Ovary (tissue), 3 donors: ENCODE measurements at regions not wholly inside any gene's neighbourhood (a gene's known extent, or its start where the extent isn't known, plus 50 kb on each side); places are given as distances from the start of the nearest gene placed in this dataset.

Source experiments
- EP300 ChIP-seq: sonication (generic); formaldehyde crosslinking; IDR thresholded peaks from one replicate; pipeline ENCODE4 v1.6.1; 2017; ENCODE audit warnings: antibody characterized with exemption
- TF ChIP-seq, protein P1 (sequence below), 3 donors: fragments of 450-650 bp in 2 of 3; fragments of 200-600 bp in 1 of 3; IDR thresholded peaks; one replicate each; pipeline versions ENCODE4 v1.5.1 to v1.8.0; 2016 to 2022; ENCODE audit warnings: antibody characterized with exemption in 3 of 3, mild to moderate bottlenecking in 1 of 3
- donor health status: DM: no; HTN: no; CAD: no.

DNA sequence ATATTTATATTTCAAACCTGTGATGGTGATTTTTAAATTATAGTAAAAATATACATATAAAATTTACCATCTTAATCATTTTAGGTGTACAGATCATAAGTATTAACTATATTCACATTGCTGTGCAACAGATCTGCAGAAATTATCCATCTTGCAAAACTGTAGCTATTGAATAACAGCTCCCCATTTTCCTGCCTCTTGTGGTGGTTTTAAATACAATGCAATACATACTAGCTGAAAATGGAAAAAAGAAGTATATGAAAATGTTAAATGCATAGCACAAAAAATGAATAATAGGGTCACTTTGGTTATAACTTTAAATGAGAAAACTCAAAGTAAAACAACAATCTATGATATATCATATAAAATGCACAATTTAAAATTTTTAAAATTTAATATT lies 130.9 kb upstream of the VPREB1 start:
- no peak for TF ChIP-seq EP300
- TF ChIP-seq, protein P1, sequence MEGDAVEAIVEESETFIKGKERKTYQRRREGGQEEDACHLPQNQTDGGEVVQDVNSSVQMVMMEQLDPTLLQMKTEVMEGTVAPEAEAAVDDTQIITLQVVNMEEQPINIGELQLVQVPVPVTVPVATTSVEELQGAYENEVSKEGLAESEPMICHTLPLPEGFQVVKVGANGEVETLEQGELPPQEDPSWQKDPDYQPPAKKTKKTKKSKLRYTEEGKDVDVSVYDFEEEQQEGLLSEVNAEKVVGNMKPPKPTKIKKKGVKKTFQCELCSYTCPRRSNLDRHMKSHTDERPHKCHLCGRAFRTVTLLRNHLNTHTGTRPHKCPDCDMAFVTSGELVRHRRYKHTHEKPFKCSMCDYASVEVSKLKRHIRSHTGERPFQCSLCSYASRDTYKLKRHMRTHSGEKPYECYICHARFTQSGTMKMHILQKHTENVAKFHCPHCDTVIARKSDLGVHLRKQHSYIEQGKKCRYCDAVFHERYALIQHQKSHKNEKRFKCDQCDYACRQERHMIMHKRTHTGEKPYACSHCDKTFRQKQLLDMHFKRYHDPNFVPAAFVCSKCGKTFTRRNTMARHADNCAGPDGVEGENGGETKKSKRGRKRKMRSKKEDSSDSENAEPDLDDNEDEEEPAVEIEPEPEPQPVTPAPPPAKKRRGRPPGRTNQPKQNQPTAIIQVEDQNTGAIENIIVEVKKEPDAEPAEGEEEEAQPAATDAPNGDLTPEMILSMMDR (IDR thresholded peaks at IDR 0.05) = no peak
